ENCODE measurements at regions not wholly inside any gene's neighbourhood (a gene's known extent, or its start where the extent isn't known, plus 50 kb on each side); places are given as distances from the start of the nearest gene placed in this dataset.

GRCh38 chr10:91006752-91007346 is 86.0 kb upstream of the ANKRD1 start:
- H3K36me3 Mint-ChIP-seq (ENCODE audit: low read depth) = no peaks in the 10 kb centered on the region
- CTCF ChIA-PET = interaction anchor here (0.7 to 3.3 kb wide), 9 partner anchors 11 to 261 kb away, joined by 3 to 15 read pairs (median 5); no protein-coding TSS in a partner anchor
- H3K4me3 Mint-ChIP-seq = peak overlapping the region; percentile 50
- H3K9me3 Mint-ChIP-seq = no peaks in the 10 kb centered on the region
- peaks cover 37% of the 10 kb centered on the region for H3K4me1 Mint-ChIP-seq
- DNase-seq = peak; percentile 31
- peak overlapping the region; percentile 83 for H3K27ac Mint-ChIP-seq
- H3K27me3 Mint-ChIP-seq = peaks cover 8% of the 10 kb centered on the region
- POLR2A ChIA-PET = interaction anchor here (0.6 kb wide), 1 partner anchor 249 kb away, joined by 5 read pairs; no protein-coding TSS in a partner anchor

- Mint-ChIP-seq H3K27me3 (peaks cover 13% of the 10 kb centered on the region), H3K4me1 (peaks cover 37% of the 10 kb centered on the region), H3K4me3 (no peak overlapping the region), H3K27ac (peak overlapping the region; percentile 83), H3K9me3 (no peaks in the 10 kb centered on the region), H3K36me3 (ENCODE audit: low read depth) (no peaks in the 10 kb centered on the region)
- no peak for DNase-seq
- ChIA-PET POLR2A (no interaction called here), CTCF (interaction anchor here (1.6 to 3.3 kb wide), 2 partner anchors 10 to 95 kb away, joined by 5 to 15 read pairs; no protein-coding TSS in a partner anchor)
Measured at GRCh38 chr10:91007655-91008054, 86.8 kb upstream of the ANKRD1 start.

- H3K4me1 Mint-ChIP-seq = peaks cover 37% of the 10 kb centered on the region
- H3K27ac Mint-ChIP-seq = no peak overlapping the region
- ChIA-PET CTCF (interaction anchor here (0.6 kb wide), 2 partner anchors 242 to 247 kb away, joined by 3 read pairs; no protein-coding TSS in a partner anchor), POLR2A (no interaction called here)
- no peaks in the 10 kb centered on the region for H3K9me3 Mint-ChIP-seq
- peaks cover 18% of the 10 kb centered on the region for H3K27me3 Mint-ChIP-seq
- H3K4me3 Mint-ChIP-seq = no peak overlapping the region
- no peak for DNase-seq
- H3K36me3 Mint-ChIP-seq (ENCODE audit: low read depth) = no peaks in the 10 kb centered on the region
Measured at GRCh38 chr10:91009121-91009520, 88.2 kb upstream of the ANKRD1 start.

- POLR2A ChIA-PET = no interaction called here
- Mint-ChIP-seq H3K27ac (no peak overlapping the region), H3K27me3 (peaks cover 15% of the 10 kb centered on the region), H3K9me3 (no peaks in the 10 kb centered on the region), H3K36me3 (ENCODE audit: low read depth) (no peaks in the 10 kb centered on the region), H3K4me3 (no peak overlapping the region), H3K4me1 (peaks cover 32% of the 10 kb centered on the region)
- DNase-seq = no peak
- CTCF ChIA-PET = interaction anchor here (1.5 kb wide), 1 partner anchor 131 kb away, joined by 3 read pairs; no protein-coding TSS in a partner anchor
Measured at GRCh38 chr10:91010952-91011351, 90.1 kb upstream of the ANKRD1 start.

- H3K4me3 Mint-ChIP-seq = no peak overlapping the region
- no peak overlapping the region for H3K27ac Mint-ChIP-seq
- H3K4me1 Mint-ChIP-seq = peaks cover 16% of the 10 kb centered on the region
- no peak for DNase-seq
- peaks cover 15% of the 10 kb centered on the region for H3K27me3 Mint-ChIP-seq
- ChIA-PET CTCF (interaction anchor here (0.6 to 1.0 kb wide), 2 partner anchors 229 to 906 kb away, joined by 3 to 7 read pairs; no protein-coding TSS in a partner anchor), POLR2A (no interaction called here)
- no peaks in the 10 kb centered on the region for H3K9me3 Mint-ChIP-seq
- no peaks in the 10 kb centered on the region for H3K36me3 Mint-ChIP-seq (ENCODE audit: low read depth)
Measured at GRCh38 chr10:91012502-91012901, 91.6 kb upstream of the ANKRD1 start.

- POLR2A ChIA-PET = no interaction called here
- H3K27ac Mint-ChIP-seq = no peak overlapping the region
- H3K4me3 Mint-ChIP-seq = no peak overlapping the region
- no peak for DNase-seq
- no peaks in the 10 kb centered on the region for H3K36me3 Mint-ChIP-seq (ENCODE audit: low read depth)
- CTCF ChIA-PET = interaction anchor here (1.2 kb wide), 1 partner anchor 134 kb away, joined by 3 read pairs; no protein-coding TSS in a partner anchor
- H3K27me3 Mint-ChIP-seq = peaks cover 20% of the 10 kb centered on the region
- peaks cover 2% of the 10 kb centered on the region for H3K4me1 Mint-ChIP-seq
- no peaks in the 10 kb centered on the region for H3K9me3 Mint-ChIP-seq
Measured at GRCh38 chr10:91013985-91014384, 93.1 kb upstream of the ANKRD1 start.

GRCh38 chr10:91017198-91017597 is 96.3 kb upstream of the ANKRD1 start:
- Mint-ChIP-seq H3K4me1 (no peaks in the 10 kb centered on the region), H3K27ac (no peak overlapping the region), H3K36me3 (ENCODE audit: low read depth) (no peaks in the 10 kb centered on the region), H3K4me3 (no peak overlapping the region), H3K9me3 (no peaks in the 10 kb centered on the region), H3K27me3 (peaks cover 23% of the 10 kb centered on the region)
- no peak for DNase-seq
- ChIA-PET CTCF (interaction anchor here (1.5 to 4.0 kb wide), 2 partner anchors 10 to 14 kb away, joined by 6 to 15 read pairs; no protein-coding TSS in a partner anchor), POLR2A (no interaction called here)

- CTCF ChIA-PET = interaction anchor here (1.1 kb wide), 1 partner anchor 16 kb away, joined by 3 read pairs; no protein-coding TSS in a partner anchor
- Mint-ChIP-seq H3K27me3 (peaks cover 29% of the 10 kb centered on the region), H3K36me3 (ENCODE audit: low read depth) (no peaks in the 10 kb centered on the region), H3K4me3 (no peak overlapping the region), H3K27ac (no peak overlapping the region), H3K4me1 (no peaks in the 10 kb centered on the region), H3K9me3 (no peaks in the 10 kb centered on the region)
- POLR2A ChIA-PET = no interaction called here
- no peak for DNase-seq
Measured at GRCh38 chr10:91021901-91022300, 101.0 kb upstream of the ANKRD1 start.

- CTCF ChIA-PET = interaction anchor here (0.8 to 1.1 kb wide), 2 partner anchors 16 to 17 kb away, joined by 3 read pairs; no protein-coding TSS in a partner anchor
- no peak overlapping the region for H3K27ac Mint-ChIP-seq
- no peak for DNase-seq
- no peaks in the 10 kb centered on the region for H3K36me3 Mint-ChIP-seq (ENCODE audit: low read depth)
- H3K27me3 Mint-ChIP-seq = peaks cover 29% of the 10 kb centered on the region
- no peaks in the 10 kb centered on the region for H3K9me3 Mint-ChIP-seq
- H3K4me3 Mint-ChIP-seq = no peak overlapping the region
- POLR2A ChIA-PET = no interaction called here
- H3K4me1 Mint-ChIP-seq = no peaks in the 10 kb centered on the region
Measured at GRCh38 chr10:91022390-91022789, 101.5 kb upstream of the ANKRD1 start.

GRCh38 chr10:91022924-91023699 is 102.2 kb upstream of the ANKRD1 start:
- no peak overlapping the region for H3K4me3 Mint-ChIP-seq
- ChIA-PET POLR2A (no interaction called here), CTCF (interaction anchor here (0.8 kb wide), 1 partner anchor 16 kb away, joined by 3 read pairs; no protein-coding TSS in a partner anchor)

GRCh38 chr10:91023700-91024398 is 103.0 kb upstream of the ANKRD1 start:
- no peak overlapping the region for H3K27ac Mint-ChIP-seq
- ChIA-PET POLR2A (no interaction called here), CTCF (no interaction called here)
- H3K36me3 Mint-ChIP-seq (ENCODE audit: low read depth) = no peaks in the 10 kb centered on the region
- no peaks in the 10 kb centered on the region for H3K9me3 Mint-ChIP-seq
- DNase-seq = no peak
- no peaks in the 10 kb centered on the region for H3K4me1 Mint-ChIP-seq
- H3K27me3 Mint-ChIP-seq = peaks cover 24% of the 10 kb centered on the region
- no peak overlapping the region for H3K4me3 Mint-ChIP-seq

More at GRCh38 chr10:91022924-91023699, 102.2 kb upstream of the ANKRD1 start:
- Mint-ChIP-seq H3K4me1 (no peaks in the 10 kb centered on the region), H3K27ac (no peak overlapping the region), H3K36me3 (ENCODE audit: low read depth) (no peaks in the 10 kb centered on the region), H3K9me3 (no peaks in the 10 kb centered on the region), H3K27me3 (peaks cover 28% of the 10 kb centered on the region)
- DNase-seq = no peak

- H3K27ac Mint-ChIP-seq = no peak overlapping the region
- no peaks in the 10 kb centered on the region for H3K9me3 Mint-ChIP-seq
- CTCF ChIA-PET = interaction anchor here (0.6 kb wide), 1 partner anchor 444 kb away, joined by 3 read pairs; no protein-coding TSS in a partner anchor
- H3K4me3 Mint-ChIP-seq = no peak overlapping the region
- POLR2A ChIA-PET = no interaction called here
- H3K4me1 Mint-ChIP-seq = no peaks in the 10 kb centered on the region
- H3K27me3 Mint-ChIP-seq = peaks cover 27% of the 10 kb centered on the region
- DNase-seq = no peak
- no peaks in the 10 kb centered on the region for H3K36me3 Mint-ChIP-seq (ENCODE audit: low read depth)
Measured at GRCh38 chr10:91024541-91024940, 103.7 kb upstream of the ANKRD1 start.

Measured in activated CD4-positive, alpha-beta T cell treated with anti-CD3 and anti-CD28 coated beads, Interleukin-2, amount 10 ng/mL, durations not matched to agents 7 days and 5 days (primary cell).